ENCODE measurements at regions not wholly inside any gene's neighbourhood (a gene's known extent, or its start where the extent isn't known, plus 50 kb on each side); places are given as distances from the start of the nearest gene placed in this dataset.
A peak's percentile ranks its signal among the peaks of the same experiment; 100 is the strongest.

DNA sequence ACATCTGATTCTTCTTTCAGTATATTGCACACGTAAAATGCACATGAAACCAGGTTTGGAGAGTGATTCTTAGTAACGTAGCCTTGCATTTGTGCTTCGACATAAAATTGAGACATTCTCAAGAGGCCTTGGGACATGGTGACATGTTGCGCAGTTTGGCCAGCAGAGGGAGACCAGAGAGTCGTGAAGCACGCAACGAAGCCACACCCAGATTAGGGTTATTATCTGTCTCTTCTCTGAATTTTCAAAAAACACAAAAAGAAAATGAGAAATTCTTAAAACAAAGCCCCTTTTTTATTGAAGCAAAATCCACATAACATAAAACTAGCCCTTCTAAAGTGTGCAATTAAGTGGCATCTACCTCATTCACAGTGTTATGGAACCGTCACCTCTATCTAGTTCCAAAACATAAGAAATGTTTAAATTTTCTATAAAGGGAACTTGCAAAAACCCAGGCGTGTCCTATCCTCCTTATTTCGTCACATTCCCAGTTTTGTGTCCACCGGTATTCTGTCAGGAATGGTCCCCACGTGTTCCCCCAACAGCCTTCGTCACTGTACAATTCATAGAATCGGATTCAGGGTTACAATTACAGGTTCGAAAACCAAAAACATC, 108.8 kb upstream of the ATF7IP start:
- Histone ChIP-seq H3K4me1 (ENCODE audit: control insufficient read depth in 2 of 2, insufficient read depth in 2 of 2, low read length in 1 of 2) (peaks cover 0 to 15% of the 10 kb centered on the region in 2 donors), H3K9me3 (ENCODE audit: control insufficient read depth in 2 of 2, insufficient read depth in 1 of 2, low read depth in 1 of 2, low read length in 1 of 2) (no peaks in the 10 kb centered on the region), H3K4me3 (ENCODE audit: low read depth in 1 of 2, low read length in 2 of 2) (no peak overlapping the region), H3K27me3 (ENCODE audit: control insufficient read depth in 1 of 2, insufficient read depth in 2 of 2, low read length in 2 of 2) (no peaks in the 10 kb centered on the region), H3K36me3 (ENCODE audit: control insufficient read depth in 2 of 2, insufficient read depth in 2 of 2, low read length in 1 of 2) (no peaks in the 10 kb centered on the region), H3K27ac (ENCODE audit: low read depth in 2 of 2, low read length in 1 of 2) (peak overlapping the region; percentile 85 to 94)
- 48 to 54% methylated on average over 15 of the region's 15 CpGs for WGBS, 2 donors

DNA sequence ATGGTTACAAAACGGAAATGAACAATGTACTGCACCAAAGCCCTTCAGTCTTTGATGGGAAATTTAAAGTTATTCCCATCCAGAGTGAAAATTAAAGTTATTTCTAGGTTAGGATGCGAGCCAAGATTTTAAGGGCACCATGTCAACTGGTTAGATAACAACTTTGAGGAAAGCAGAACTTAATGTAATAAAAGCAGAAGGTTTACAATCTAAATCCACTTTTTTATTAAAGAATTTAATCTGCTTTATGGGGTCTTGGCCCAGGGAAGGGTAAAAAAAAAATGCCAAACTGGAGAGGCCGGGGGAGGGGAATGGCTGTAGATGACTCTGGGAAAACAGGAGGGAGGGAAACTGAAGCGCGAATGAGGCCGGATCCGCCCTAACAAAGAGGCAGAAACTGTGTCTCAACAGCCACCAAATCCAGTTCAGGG, 108.2 kb upstream of the ATF7IP start:
- H3K27me3 ChIP-seq (ENCODE audit: control insufficient read depth in 1 of 2, insufficient read depth in 2 of 2, low read length in 2 of 2) = no peaks in the 10 kb centered on the region
- 10% methylated on average over 7 of the region's 7 CpGs for WGBS, 2 donors
- H3K27ac ChIP-seq (ENCODE audit: low read depth in 2 of 2, low read length in 1 of 2) = peak overlapping the region; percentile 86 to 94
- H3K4me3 ChIP-seq (ENCODE audit: low read depth in 1 of 2, low read length in 2 of 2) = no peak overlapping the region
- H3K4me1 ChIP-seq (ENCODE audit: control insufficient read depth in 2 of 2, insufficient read depth in 2 of 2, low read length in 1 of 2) = peaks cover 0 to 15% of the 10 kb centered on the region in 2 donors
- H3K9me3 ChIP-seq (ENCODE audit: control insufficient read depth in 2 of 2, insufficient read depth in 1 of 2, low read depth in 1 of 2, low read length in 1 of 2) = no peaks in the 10 kb centered on the region
- no peaks in the 10 kb centered on the region for H3K36me3 ChIP-seq (ENCODE audit: control insufficient read depth in 2 of 2, insufficient read depth in 2 of 2, low read length in 1 of 2)

DNA sequence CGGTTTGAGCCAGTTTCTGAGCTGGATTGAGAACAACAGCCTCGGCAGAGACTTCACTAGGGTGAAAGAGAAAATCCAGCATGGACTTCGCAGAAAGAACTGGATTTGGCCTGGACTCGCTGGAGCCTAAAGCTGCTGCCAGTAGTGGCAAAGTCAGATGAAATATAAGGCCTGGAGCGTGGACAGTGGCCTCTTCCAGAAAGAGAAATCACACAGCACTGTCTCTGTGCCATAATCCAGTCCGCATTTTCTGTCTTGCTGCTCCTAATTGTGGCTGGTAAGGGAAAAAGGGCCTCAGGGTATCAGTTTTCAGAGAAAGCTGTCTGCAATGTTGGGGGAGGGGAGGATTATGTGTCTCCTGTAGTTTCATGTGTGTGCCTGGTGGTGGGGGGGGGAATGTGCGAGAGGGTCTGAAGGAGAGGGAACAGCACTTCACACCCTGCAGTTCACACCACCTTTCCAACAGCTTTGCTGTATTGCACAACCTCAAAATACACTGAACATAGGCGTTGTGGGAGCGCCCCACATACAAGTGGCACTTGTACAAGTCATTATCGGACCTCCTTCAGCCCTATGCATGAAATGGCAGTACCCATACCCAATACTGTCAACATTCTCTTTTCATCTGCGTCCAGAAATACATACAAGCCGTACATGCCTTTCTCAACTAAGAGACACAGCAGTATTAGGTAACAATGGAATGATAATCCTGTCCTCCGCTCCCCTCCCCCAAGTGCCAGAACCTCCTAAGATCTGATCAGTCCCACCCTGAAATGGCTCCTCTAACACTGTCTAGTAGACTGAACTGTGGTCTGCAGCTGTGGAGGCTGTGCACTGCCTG, 107.5 kb upstream of the ATF7IP start:
- WGBS, 2 donors = 20 to 22% methylated on average over 13 of the region's 13 CpGs
- H3K4me1 ChIP-seq (ENCODE audit: control insufficient read depth in 2 of 2, insufficient read depth in 2 of 2, low read length in 1 of 2) = peaks cover 0 to 15% of the 10 kb centered on the region in 2 donors

DNA sequence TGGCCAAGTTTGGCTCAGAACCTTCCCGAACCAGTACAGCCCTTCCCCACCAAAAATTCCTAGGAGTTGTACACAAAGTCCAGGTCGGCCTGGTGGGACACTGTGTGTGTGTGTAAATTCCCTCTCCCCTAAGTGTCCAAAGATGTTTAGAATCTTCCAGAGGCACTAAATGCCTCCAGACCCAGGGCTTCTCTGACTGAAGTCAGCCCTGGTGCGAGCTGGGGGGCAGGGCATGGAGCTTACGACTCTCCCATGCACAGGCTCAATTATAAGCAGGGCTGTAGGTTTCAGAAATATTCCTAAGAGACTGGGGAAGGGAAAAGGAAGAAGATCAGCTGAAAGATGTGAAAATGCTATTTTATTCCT, 106.9 kb upstream of the ATF7IP start:
- peak overlapping the region; percentile 86 to 94 for H3K27ac ChIP-seq (ENCODE audit: low read depth in 2 of 2, low read length in 1 of 2)
- no peak overlapping the region for H3K4me3 ChIP-seq (ENCODE audit: low read depth in 1 of 2, low read length in 2 of 2)
- 47 to 62% methylated on average over 4 of the region's 4 CpGs for WGBS, 2 donors
- no peaks in the 10 kb centered on the region for H3K36me3 ChIP-seq (ENCODE audit: control insufficient read depth in 2 of 2, insufficient read depth in 2 of 2, low read length in 1 of 2)
- H3K27me3 ChIP-seq (ENCODE audit: control insufficient read depth in 1 of 2, insufficient read depth in 2 of 2, low read length in 2 of 2) = no peaks in the 10 kb centered on the region
- peaks cover 0 to 20% of the 10 kb centered on the region in 2 donors for H3K4me1 ChIP-seq (ENCODE audit: control insufficient read depth in 2 of 2, insufficient read depth in 2 of 2, low read length in 1 of 2)
- no peaks in the 10 kb centered on the region for H3K9me3 ChIP-seq (ENCODE audit: control insufficient read depth in 2 of 2, insufficient read depth in 1 of 2, low read depth in 1 of 2, low read length in 1 of 2)

More for the DNA sequence above, 107.5 kb upstream of the ATF7IP start:
- no peaks in the 10 kb centered on the region for H3K9me3 ChIP-seq (ENCODE audit: control insufficient read depth in 2 of 2, insufficient read depth in 1 of 2, low read depth in 1 of 2, low read length in 1 of 2)
- no peaks in the 10 kb centered on the region for H3K27me3 ChIP-seq (ENCODE audit: control insufficient read depth in 1 of 2, insufficient read depth in 2 of 2, low read length in 2 of 2)
- H3K27ac ChIP-seq (ENCODE audit: low read depth in 2 of 2, low read length in 1 of 2) = peak overlapping the region; percentile 86 to 94
- H3K4me3 ChIP-seq (ENCODE audit: low read depth in 1 of 2, low read length in 2 of 2) = no peak overlapping the region
- H3K36me3 ChIP-seq (ENCODE audit: control insufficient read depth in 2 of 2, insufficient read depth in 2 of 2, low read length in 1 of 2) = no peaks in the 10 kb centered on the region

DNA sequence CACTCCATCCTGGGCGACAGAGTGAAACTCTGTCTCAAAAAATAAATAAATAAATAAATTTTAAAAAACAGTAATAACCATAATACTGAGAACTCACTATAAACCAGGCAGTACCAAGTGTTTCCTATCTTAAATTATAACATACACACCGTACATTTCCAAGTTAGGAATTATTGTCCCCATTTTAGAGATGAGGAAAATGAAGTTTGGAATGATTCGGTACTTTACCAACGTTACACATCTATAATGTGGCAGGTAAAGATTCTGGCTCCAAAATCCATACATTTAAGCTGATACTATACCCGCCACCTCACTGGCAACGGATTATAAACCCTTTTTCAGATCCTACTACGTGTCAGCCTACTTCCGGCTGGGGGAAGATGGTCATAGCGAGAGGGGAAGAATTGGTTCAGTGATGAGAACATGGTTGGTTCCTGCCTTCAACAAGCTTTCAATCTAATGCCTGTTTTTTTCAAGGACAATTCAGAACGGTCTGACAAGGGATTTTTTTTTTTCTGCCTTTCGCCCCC, 105.9 kb upstream of the ATF7IP start:
- Histone ChIP-seq H3K4me1 (ENCODE audit: control insufficient read depth in 2 of 2, insufficient read depth in 2 of 2, low read length in 1 of 2) (peaks cover 0 to 20% of the 10 kb centered on the region in 2 donors), H3K27ac (ENCODE audit: low read depth in 2 of 2, low read length in 1 of 2) (peak overlapping the region; percentile 96 to 99), H3K4me3 (ENCODE audit: low read depth in 1 of 2, low read length in 2 of 2) (no peak overlapping the region), H3K9me3 (ENCODE audit: control insufficient read depth in 2 of 2, insufficient read depth in 1 of 2, low read depth in 1 of 2, low read length in 1 of 2) (no peaks in the 10 kb centered on the region), H3K36me3 (ENCODE audit: control insufficient read depth in 2 of 2, insufficient read depth in 2 of 2, low read length in 1 of 2) (no peaks in the 10 kb centered on the region), H3K27me3 (ENCODE audit: control insufficient read depth in 1 of 2, insufficient read depth in 2 of 2, low read length in 2 of 2) (no peaks in the 10 kb centered on the region)
- WGBS, 2 donors = 80 to 83% methylated on average over 11 of the region's 11 CpGs

DNA sequence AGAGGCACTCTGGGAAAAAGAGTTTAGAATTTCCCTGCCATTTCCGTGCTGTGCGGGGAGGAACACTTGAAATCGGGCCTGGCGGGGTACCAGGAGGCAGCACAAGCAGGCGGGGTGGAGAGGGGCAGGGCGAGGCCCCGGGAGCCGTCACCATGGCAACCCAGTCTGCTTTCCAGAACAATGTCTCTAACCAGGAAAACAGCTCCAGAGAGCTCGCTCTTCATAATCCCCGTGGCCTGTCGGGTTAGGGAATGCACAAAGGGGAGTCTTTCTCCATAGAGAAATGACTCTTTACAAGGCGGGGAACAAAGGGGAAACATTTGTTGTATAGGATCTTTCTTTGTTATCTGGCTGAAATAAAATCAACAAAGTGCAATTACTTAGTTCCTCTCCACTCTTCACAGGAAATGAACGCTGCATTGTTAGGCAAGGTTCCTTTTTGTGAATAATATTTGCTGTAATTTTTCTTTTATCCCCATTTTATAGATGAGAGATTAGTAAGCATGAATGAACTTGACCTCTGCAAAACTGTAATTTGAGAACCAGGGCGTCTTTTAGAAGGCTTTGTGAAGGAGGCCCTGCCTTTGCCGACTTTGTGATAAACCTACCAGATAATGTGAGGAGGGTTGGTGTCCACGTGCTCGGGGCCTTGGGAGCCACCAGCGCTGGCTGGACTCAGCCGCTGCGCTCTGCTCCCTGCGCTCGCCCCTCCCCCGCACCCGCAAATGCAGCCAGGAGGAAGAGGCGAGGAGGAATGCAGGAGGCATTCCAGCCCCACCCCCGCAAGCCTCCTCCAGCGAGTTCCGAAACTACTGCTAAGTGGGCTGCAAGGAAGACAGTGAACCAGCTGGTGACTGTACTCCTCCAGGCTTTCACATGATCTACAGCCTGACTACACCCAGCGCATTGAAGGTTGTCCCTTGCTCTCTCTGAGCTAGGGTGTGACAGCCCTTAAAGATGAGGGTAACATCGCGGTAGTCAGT, 105.2 kb upstream of the ATF7IP start:
- Histone ChIP-seq H3K27me3 (ENCODE audit: control insufficient read depth in 1 of 2, insufficient read depth in 2 of 2, low read length in 2 of 2) (no peaks in the 10 kb centered on the region), H3K4me3 (ENCODE audit: low read depth in 1 of 2, low read length in 2 of 2) (peak overlapping the region in 1 of 2 donors; percentile 3), H3K4me1 (ENCODE audit: control insufficient read depth in 2 of 2, insufficient read depth in 2 of 2, low read length in 1 of 2) (peaks cover 0 to 20% of the 10 kb centered on the region in 2 donors), H3K9me3 (ENCODE audit: control insufficient read depth in 2 of 2, insufficient read depth in 1 of 2, low read depth in 1 of 2, low read length in 1 of 2) (no peaks in the 10 kb centered on the region), H3K36me3 (ENCODE audit: control insufficient read depth in 2 of 2, insufficient read depth in 2 of 2, low read length in 1 of 2) (no peaks in the 10 kb centered on the region), H3K27ac (ENCODE audit: low read depth in 2 of 2, low read length in 1 of 2) (peak overlapping the region; percentile 96 to 99)
- WGBS, 2 donors = 17 to 22% methylated on average over 31 of the region's 31 CpGs

DNA sequence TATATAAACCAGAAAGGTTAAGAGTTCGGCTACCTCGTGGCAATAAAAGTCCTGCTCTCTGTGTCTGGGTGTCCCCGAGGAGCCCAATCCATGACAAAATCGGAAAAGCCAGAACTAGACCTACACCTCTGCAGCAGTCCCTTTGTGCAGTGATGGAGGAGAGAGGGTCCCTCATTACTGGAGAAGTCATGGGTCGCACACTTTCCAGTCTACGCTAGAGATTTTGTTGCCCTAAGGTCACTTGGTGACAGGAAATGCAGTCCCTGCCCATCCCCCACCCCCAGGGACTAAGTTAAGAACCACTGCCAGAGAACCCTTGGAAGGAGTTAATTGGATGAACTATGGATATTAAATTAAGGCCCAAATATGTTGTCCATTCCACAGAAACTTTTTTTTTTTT, 104.4 kb upstream of the ATF7IP start:
- Histone ChIP-seq H3K27ac (ENCODE audit: low read depth in 2 of 2, low read length in 1 of 2) (peak overlapping the region; percentile 96 to 99), H3K4me3 (ENCODE audit: low read depth in 1 of 2, low read length in 2 of 2) (no peak overlapping the region), H3K27me3 (ENCODE audit: control insufficient read depth in 1 of 2, insufficient read depth in 2 of 2, low read length in 2 of 2) (no peaks in the 10 kb centered on the region), H3K4me1 (ENCODE audit: control insufficient read depth in 2 of 2, insufficient read depth in 2 of 2, low read length in 1 of 2) (peaks cover 0 to 20% of the 10 kb centered on the region in 2 donors), H3K36me3 (ENCODE audit: control insufficient read depth in 2 of 2, insufficient read depth in 2 of 2, low read length in 1 of 2) (no peaks in the 10 kb centered on the region), H3K9me3 (ENCODE audit: control insufficient read depth in 2 of 2, insufficient read depth in 1 of 2, low read depth in 1 of 2, low read length in 1 of 2) (no peaks in the 10 kb centered on the region)
- 75 to 78% methylated on average over 6 of the region's 6 CpGs for WGBS, 2 donors

DNA sequence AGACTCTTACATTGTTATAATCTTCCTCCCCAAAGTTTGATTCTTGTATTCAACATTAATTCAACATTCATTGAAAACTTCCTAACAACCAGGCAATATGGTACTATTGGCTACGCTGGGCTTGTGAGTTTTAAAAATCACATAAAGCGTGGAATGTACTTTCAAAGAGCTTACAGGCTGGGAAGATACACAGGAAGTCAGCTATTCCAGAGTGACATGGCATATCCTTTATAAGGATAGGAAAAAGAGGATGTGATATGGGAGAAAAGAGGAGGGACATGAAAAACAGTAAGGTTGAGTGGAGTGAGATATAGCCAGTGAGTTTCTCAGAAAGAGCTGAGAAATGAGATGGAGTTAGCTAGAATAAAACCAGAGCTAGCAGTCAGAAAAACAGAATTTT, 103.6 kb upstream of the ATF7IP start:
- WGBS, 2 donors = 88 to 92% methylated on average over 2 of the region's 2 CpGs
- H3K27ac ChIP-seq (ENCODE audit: low read depth in 2 of 2, low read length in 1 of 2) = peak overlapping the region; percentile 74 to 85
- H3K36me3 ChIP-seq (ENCODE audit: control insufficient read depth in 2 of 2, insufficient read depth in 2 of 2, low read length in 1 of 2) = no peaks in the 10 kb centered on the region
- no peaks in the 10 kb centered on the region for H3K9me3 ChIP-seq (ENCODE audit: control insufficient read depth in 2 of 2, insufficient read depth in 1 of 2, low read depth in 1 of 2, low read length in 1 of 2)
- peaks cover 0 to 19% of the 10 kb centered on the region in 2 donors for H3K4me1 ChIP-seq (ENCODE audit: control insufficient read depth in 2 of 2, insufficient read depth in 2 of 2, low read length in 1 of 2)
- H3K27me3 ChIP-seq (ENCODE audit: control insufficient read depth in 1 of 2, insufficient read depth in 2 of 2, low read length in 2 of 2) = no peaks in the 10 kb centered on the region
- no peak overlapping the region for H3K4me3 ChIP-seq (ENCODE audit: low read depth in 1 of 2, low read length in 2 of 2)
